HG03175 (cell line): ENCODE measurements at regions not wholly inside any gene's neighbourhood (a gene's known extent, or its start where the extent isn't known, plus 50 kb on each side); places are given as distances from the start of the nearest gene placed in this dataset.
"Not testable (repeated sequence)": the region's sequence is repeated elsewhere in the genome, so short reads cannot be mapped to it uniquely, and the experiment has no call there.

ENCODE experiments used
- ATAC-seq: cut with Tn5 transposase; IDR thresholded peaks from one replicate; pipeline ENCODE4 v1.9.1; 2021; ENCODE audit warnings: mild to moderate bottlenecking, moderate library complexity; ENCODE audit not compliant: unreplicated experiment

DNA sequence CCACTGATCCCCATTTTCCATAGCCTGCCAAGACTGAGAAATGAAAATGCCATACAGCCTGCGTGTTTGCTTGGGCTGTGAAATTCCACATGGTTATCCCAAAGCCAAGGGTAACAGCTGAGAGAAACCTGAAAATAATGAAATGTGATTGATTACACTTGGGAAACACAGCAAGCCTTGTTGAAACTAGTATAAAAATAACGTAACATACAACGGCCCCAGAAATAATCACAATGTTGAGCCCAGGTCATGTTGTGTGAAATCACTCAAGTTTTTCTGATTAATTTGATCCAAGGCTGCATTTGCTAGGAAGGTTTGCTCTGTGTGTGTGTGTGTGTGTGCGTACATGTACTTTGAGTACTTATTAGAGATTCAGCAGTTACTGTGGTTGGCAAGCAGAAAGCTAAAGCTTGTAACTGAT, 269.0 kb downstream of the OXSM start:
- no peak for ATAC-seq

- ATAC-seq: no peak
Observed at GRCh38 chr3:26061947-26062346, 272.1 kb downstream of the OXSM start.

- ATAC-seq: no peak
Observed at GRCh38 chr3:26064297-26064696, 274.4 kb downstream of the OXSM start.

DNA sequence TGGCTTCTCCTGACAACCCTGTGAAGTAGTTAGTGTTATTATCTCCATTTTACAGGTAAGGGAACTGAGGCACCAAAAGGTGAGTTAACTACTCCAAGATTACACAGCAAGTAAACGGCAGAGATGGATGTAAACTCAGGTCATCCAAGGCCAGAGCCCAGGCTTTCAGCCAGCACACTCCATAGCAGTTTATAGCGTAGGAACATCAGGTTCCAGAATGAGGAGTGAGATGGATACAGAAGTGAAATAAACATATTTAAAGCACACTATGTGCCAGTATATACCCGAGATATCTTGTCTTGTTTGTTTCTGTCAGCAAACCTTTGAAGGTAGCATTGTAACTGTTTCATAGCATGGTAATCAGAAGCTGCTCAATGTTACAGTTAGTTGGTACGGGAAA, 279.0 kb downstream of the OXSM start:
- ATAC-seq: no peak

- ATAC-seq: no peak
Observed at GRCh38 chr3:26070854-26071253, 281.0 kb downstream of the OXSM start.

DNA sequence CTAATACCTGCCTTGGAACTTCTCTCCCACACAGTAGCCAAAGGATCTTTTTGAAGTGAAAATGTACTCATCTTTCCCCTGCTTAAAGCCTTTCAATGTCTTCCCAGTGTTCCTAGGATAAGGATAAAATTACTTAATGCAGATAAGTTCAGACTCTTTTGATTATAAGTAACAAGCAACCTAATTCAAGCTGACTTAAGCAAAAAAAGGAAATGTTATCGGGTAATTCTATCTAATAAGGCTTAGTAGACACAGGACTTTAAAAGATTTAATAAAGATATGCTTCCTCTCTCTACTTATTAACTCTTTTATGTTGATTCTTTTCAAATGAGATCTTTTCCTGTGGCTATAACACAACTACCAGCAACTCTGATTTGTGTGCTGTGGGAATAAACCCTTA, 284.2 kb downstream of the OXSM start:
- no peak for ATAC-seq

GRCh38 chr3:26078539-26078938, 288.6 kb downstream of the OXSM start:
- no peak for ATAC-seq

- ATAC-seq: no peak
Observed at GRCh38 chr3:26081166-26081565, 291.3 kb downstream of the OXSM start.

GRCh38 chr3:26081806-26082205, 291.9 kb downstream of the OXSM start:
- no peak for ATAC-seq

GRCh38 chr3:26082911-26083310, 293.0 kb downstream of the OXSM start:
- ATAC-seq: no peak

GRCh38 chr3:26084629-26085028, 294.7 kb downstream of the OXSM start:
- no peak for ATAC-seq

DNA sequence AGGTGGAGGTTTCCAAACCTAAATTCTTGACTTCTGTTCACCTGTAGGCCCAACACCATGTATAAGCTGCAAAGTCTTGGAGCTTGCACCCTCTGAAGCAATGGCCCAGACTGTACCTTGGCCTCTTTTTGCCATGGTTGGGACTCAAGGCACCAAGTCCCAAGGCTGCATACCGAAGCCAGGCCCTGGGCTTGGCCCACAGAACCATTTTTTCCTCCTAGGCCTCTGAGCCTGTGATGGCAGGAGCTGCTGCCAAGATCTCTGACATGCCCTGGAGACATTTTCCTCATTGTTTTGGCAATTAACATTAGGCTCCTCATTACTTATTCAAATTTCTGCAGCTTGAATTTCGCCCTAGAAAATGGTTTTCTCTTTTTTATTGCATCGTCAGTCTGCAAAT, 297.9 kb downstream of the OXSM start:
- ATAC-seq: no peak

DNA sequence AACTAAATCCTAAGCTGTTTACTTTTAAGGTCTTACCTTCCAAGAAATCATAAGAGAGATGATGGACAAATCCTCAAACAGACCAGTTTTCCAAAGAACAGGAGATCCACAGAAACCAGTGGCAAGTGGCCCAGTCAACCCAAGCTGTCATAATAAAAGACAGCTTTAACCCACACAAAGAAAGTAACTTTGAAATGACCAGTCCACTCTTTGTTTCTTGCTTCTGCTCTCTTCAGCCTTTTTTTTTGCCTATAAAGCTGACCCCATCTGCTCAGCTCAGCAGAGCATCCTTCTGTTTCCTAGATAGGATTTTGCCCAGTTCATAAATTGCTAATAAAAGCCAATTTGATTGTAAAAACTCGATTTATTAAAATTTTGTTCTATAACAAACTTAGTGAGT, 299.4 kb downstream of the OXSM start:
- no peak for ATAC-seq

DNA sequence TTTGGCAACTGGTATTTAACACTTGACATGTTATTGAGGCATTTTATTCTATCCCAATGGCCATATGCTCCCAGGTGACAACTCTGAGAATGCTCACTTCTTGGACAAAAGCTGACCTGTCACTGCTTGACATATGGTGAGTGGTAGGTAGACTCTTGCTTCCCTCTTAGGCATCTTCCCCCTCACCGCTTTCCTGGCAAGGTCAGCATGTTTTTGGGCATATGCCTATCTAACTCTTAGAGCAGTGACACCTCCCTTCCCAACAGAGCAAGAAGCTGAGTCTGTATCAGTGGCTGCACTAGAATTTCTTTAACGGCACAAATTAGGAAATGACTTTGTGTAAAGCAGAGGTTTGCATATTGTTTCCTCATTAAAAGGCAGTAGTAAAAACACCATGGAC, 300.7 kb downstream of the OXSM start:
- no peak for ATAC-seq

DNA sequence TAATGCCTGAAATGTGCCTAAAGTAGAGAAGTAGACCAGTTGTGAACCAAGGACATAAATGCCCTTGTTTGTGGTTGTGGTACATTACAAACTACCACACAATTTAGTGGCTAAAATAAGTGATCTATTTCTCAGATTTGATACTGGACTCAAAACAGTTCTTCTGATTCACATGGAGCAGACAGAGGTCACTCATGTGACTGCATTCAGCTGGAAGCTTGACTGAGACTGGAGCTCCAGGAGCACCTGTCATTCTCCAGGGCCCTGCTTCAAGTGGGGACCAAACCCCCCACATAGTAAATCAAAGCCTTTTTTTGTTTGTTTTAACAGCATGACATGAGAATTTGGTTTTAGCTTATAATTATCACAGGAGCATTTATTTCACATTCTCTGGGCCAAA, 301.2 kb downstream of the OXSM start:
- no peak for ATAC-seq

DNA sequence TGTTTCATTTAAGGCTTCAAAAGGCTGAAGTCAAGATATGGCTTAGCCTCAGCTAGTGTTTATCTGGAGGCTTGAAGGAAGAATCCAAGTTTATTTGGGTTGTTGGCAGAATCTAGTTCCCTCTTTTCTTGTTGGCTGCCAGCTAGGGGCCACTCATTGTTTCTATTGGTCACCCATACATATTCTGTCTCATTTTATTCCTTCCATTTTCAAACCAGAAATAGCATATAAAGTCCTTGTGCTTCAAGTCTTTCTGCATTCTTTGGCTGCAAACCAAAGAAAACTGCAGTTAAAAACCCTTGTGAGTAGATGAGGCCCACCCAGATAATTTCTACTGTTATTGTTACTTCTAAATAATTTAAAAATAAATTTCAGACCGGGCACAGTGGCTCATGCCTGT, 301.7 kb downstream of the OXSM start:
- no peak for ATAC-seq

DNA sequence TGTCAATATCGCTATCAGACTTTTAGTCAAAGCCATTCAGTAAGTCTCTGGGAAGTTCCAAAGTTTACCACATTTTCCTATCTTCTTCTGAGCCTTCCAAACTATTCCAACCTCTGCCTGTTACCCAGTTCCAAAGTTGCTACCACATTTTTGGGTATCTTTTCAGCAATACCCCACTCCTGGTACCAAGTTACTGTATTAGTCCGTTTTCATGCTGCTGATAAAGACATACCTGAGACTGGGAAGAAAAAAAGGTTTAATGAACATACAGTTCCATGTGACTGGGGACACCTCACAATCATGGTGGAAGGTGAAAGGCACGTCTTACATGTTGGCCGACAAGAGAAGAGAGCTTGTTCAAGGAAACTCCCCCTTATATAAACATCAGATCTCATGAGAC, 307.2 kb downstream of the OXSM start:
- not testable (repeated sequence) for ATAC-seq

GRCh38 chr3:26099692-26100091, 309.8 kb downstream of the OXSM start:
- no peak for ATAC-seq

DNA sequence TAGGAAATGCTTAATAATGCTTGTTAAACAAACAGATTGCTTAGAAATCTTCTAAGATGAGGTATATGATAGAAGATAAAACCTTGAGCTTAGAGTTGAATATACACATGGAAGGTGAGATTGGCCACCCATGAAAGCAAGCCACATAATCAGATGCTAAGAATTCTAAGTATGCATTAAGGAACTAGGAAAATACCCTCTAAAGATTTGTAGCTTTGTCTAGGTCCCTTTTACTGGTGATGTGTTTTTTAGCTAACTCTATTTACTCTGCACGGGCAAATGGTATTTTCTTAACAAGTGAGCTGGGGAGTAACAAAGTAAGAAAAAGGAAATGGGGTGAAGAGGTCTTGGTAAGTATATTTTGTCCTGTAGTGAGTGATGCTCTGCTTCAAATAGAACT, 310.3 kb downstream of the OXSM start:
- ATAC-seq: no peak

- ATAC-seq: no peak
Observed at GRCh38 chr3:26102376-26102775, 312.5 kb downstream of the OXSM start.

- ATAC-seq: no peak
Observed at GRCh38 chr3:26104851-26105251, 315.0 kb downstream of the OXSM start.

- ATAC-seq: no peak
Observed at GRCh38 chr3:26105261-26105660, 315.4 kb downstream of the OXSM start.

GRCh38 chr3:26106228-26106627, 316.3 kb downstream of the OXSM start:
- no peak for ATAC-seq
